Limb (tissue), 2 donors: ENCODE measurements at regions not wholly inside any gene's neighbourhood (a gene's known extent, or its start where the extent isn't known, plus 50 kb on each side); places are given as distances from the start of the nearest gene placed in this dataset.

Source experiments
- DNase-seq, 2 donors: peaks; one replicate each; pipeline ENCODE4 v3.0.0-alpha.2; 2016; ENCODE audit errors: extremely low spot score in 2 of 2

DNA sequence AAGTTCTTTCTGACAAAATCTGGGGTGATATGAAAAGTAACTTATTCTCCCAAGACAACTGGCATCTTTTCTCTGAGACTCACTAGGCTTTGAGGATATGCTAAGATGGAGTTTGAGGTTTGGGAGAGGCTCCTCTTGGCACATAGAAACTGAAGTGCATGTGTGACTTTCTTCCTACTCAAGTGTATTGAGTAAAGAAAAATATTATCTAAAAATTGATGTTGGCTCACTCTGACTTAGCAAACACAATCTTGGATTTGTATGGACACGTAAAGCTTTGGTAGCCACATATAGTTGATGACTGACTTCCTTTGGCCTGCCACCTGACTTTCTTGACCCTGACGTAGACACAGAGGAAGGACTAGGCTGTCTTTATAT, 71.1 kb upstream of the KLF12 start:
- no peak for DNase-seq

GRCh38 chr13:74204602-74205312, 70.6 kb upstream of the KLF12 start:
- no peak for DNase-seq

GRCh38 chr13:74203576-74203975, 69.4 kb upstream of the KLF12 start:
- DNase-seq = no peak

DNA sequence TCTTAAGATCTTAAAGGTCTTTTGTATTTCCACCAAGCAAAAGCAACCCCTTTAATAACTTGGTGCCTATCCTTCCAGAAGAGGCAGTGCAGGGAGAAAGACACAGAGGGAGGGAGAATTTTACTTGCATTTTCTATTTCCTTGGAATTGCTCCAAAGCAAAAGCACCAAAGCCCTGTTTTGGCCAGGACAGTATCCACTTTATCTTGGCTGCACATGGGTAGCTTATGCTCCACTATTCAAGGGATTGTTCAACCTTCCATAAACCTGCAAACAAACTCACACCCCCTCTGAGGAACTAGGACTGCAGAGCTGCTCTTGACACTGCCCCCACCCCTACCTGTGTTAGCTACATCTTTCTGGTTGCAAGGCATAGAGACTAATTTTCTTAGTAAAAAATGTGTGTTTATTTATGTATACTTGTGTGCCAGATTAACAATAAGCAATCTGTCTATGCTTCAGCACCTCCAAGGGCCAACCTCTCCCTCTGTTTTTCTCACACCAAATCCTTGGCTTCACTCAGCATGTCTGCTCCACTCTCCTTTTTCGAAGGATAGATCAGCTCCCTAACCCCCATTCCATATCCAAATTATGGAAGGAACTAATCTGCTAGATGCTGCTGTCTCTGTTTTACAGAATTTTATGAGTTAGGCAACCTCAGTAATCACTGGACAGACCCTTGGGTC, 68.1 kb upstream of the KLF12 start:
- no peak for DNase-seq

DNA sequence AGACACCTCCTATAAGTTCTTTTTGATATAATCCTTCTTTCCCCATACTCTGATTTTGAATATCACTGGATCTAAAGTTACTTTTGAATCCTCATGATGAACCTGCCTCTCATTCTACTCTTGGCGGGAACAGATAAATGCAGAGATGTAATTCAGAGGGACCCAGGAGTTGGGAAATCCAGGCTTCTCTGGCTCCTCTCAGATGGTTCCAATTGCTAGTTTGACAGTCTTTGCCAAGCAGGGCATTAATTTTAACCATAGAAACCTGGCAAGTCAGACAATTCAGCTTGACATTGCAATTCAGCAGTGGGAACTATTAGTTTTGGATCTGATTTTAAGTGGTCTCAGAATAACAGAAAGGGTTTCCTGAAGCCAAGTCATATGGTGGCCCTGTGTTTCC, 67.3 kb upstream of the KLF12 start:
- no peak for DNase-seq

- no peak for DNase-seq
Observed at GRCh38 chr13:74200081-74200480, 65.9 kb upstream of the KLF12 start.

GRCh38 chr13:74197677-74198429, 63.6 kb upstream of the KLF12 start:
- DNase-seq = no peak

DNA sequence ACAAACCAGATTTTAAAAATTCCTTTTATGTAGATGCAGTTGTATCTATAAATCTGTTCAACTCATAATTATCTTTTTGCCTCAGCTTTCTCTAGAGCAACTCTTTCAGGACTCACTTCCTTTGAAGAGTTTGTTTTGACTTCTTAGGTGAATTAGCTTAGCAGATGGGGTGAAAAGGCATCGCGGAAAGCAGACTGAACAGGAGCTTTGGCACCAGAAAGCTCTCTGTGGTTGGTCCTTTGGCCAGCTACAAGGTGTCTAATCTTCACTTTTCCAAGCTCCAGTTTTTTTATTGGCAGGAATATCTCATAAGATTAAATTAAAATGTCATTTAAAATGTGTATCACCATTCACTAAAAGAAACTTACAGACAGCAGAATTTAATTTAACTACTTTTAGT, 60.6 kb upstream of the KLF12 start:
- no peak for DNase-seq

DNA sequence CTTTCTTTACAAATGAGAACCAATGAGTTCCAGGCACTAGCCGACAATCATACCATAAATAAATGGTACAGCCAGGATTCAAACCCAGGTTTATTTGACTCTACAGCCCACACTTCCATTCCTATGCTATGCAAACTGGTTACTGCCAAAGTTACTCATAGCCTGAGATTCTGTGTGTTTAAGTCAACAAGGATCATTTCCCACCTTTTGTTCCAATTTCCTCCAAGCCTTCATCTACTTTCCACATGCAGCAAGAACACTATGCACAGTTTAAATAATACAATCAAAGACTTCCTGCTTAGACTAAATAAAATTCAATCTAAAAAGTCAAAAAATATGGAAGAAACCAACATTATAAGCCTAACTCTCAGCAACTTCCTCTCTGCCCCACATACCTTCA, 59.2 kb upstream of the KLF12 start:
- no peak for DNase-seq

GRCh38 chr13:74191410-74191809, 57.2 kb upstream of the KLF12 start:
- no peak for DNase-seq

- DNase-seq = no peak
Observed at GRCh38 chr13:74190999-74191398, 56.8 kb upstream of the KLF12 start.

GRCh38 chr13:74187564-74187963, 53.4 kb upstream of the KLF12 start:
- DNase-seq = no peak

DNA sequence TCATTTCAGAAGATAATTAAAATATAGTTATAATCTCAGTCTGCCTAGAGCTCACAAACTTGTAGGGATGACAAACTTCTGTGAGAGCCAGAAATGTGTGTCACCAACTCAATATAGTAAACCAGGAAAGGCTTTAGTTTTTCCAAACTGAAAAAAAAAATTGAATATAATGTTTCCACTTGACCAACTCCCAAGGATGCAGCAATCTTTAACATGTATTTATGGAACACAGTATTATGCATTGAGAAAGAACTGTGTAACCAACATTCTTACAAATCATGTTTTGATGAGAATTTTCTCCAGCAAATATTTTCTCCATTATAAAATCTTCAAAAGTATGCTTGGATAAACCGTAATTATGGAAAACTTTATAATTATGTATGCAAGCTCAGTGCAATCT, 50.1 kb upstream of the KLF12 start:
- no peak for DNase-seq
